Esophagus muscularis mucosa (tissue), 4 donors: ENCODE measurements at regions not wholly inside any gene's neighbourhood (a gene's known extent, or its start where the extent isn't known, plus 50 kb on each side); places are given as distances from the start of the nearest gene placed in this dataset.
"Not testable (repeated sequence)": the region's sequence is repeated elsewhere in the genome, so short reads cannot be mapped to it uniquely, and the experiment has no call there.

Source experiments
- CTCF ChIP-seq, 3 experiments: fragments of 200-600 bp in 2 of 3; fragments of 450-650 bp in 1 of 3; sonication (generic) in 2 of 3; IDR thresholded peaks; one replicate each; pipeline ENCODE4 v1.5.1; 2017 to 2019; ENCODE audit warnings: antibody characterized with exemption in 3 of 3, mild to moderate bottlenecking in 2 of 3, moderate library complexity in 1 of 3
- EP300 ChIP-seq: sonication (generic); formaldehyde crosslinking; IDR thresholded peaks from one replicate; pipeline ENCODE4 v1.6.1; 2017; ENCODE audit warnings: antibody characterized with exemption
- POLR2A ChIP-seq: fragments of 450-650 bp; IDR thresholded peaks from one replicate; pipeline ENCODE4 v1.6.1; 2017; ENCODE audit warnings: antibody characterized with exemption, moderate library complexity, mild to moderate bottlenecking, low read depth
- POLR2AphosphoS5 ChIP-seq, 2 donors: sonication (generic); formaldehyde crosslinking; IDR thresholded peaks; one replicate each; pipeline ENCODE4 v1.6.1; 2017; ENCODE audit warnings: antibody characterized with exemption in 2 of 2

GRCh38 chr16:63388277-63388676 lies 1352.0 kb upstream of the CDH8 start:
- not testable (repeated sequence) for TF ChIP-seq CTCF (IDR thresholded peaks at IDR 0.05); EP300; POLR2AphosphoS5 (IDR thresholded peaks at IDR 0.05); POLR2A
